NCI-H2196 treated with DMSO at 0.1 percent for 48 hours (cell line): ENCODE measurements at regions not wholly inside any gene's neighbourhood (a gene's known extent, or its start where the extent isn't known, plus 50 kb on each side); places are given as distances from the start of the nearest gene placed in this dataset.

ENCODE experiments used
- DNase-seq: peaks from one replicate; lab custom pipeline; 2025; ENCODE audit not compliant: unreplicated experiment; lab: John Stamatoyannopoulos, UW

DNA sequence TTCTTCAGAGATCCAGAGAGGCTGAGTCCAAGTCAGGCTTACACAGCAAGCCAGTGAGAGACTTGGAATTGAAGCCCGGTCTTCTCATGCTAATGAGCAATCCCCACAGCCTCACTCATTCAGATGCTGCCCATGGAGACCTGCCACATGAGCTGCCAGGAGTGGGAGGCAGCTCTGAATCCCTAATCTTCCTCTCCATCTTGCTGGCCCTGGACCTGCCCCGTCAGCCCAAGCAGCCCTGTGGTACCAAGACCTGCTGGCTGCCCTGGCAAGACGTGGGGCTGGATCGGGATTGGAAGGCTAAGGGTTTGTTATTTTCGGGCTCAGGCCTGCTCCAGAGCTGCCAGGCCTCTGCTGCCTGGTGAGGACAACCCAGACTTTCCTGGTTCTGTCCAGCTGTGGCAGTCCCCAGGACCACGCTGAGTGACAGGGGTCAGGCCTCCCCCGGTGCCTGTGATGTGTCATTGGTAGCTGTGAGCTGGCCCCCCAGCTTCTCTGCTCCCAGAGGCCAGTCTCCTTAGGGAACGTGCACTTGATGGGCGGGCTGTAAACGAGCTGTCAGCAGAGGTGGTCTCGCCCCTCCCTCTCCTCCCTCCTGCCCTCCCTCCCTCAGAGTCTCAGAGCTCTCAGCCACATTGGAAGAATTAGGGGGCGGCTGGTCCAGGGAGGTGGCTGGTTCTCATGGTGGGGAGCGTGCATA is 135.0 kb downstream of the FOXD2 start:
- DNase-seq: no peak

DNA sequence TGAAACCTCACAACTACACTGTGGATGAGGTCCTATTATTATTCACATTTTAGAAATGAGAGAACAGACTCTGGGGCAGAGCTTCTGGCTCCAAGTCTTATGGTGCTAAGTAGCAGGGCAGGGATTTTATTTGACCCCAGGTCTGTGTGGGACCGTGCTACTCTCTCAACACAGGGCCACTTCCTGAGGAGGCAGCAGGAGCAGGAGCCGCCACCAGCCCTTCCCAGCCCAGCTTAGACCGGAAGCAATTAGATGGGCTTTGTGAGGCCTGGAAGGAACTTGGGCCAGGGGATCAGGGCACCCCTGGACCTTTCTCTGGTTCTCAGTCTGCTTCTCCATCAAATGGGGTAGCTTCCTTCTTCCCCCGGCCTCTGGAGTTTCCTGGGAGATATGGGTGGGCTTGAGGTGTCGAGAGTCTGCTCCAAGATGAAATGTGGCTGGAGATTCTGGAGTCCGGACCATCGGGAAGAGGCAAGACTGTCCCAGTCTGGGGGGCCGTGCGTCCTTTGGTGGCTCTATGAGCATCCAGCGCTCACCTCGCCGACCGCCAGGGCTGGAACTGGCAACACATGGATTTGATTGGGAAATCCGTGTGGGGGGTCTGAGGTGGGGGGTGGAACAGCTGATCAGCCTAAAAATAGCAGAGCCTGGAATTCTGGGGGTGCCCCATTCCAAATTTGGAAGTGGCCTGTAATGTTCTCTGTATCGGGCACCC is 136.8 kb downstream of the FOXD2 start:
- DNase-seq: no peak

DNA sequence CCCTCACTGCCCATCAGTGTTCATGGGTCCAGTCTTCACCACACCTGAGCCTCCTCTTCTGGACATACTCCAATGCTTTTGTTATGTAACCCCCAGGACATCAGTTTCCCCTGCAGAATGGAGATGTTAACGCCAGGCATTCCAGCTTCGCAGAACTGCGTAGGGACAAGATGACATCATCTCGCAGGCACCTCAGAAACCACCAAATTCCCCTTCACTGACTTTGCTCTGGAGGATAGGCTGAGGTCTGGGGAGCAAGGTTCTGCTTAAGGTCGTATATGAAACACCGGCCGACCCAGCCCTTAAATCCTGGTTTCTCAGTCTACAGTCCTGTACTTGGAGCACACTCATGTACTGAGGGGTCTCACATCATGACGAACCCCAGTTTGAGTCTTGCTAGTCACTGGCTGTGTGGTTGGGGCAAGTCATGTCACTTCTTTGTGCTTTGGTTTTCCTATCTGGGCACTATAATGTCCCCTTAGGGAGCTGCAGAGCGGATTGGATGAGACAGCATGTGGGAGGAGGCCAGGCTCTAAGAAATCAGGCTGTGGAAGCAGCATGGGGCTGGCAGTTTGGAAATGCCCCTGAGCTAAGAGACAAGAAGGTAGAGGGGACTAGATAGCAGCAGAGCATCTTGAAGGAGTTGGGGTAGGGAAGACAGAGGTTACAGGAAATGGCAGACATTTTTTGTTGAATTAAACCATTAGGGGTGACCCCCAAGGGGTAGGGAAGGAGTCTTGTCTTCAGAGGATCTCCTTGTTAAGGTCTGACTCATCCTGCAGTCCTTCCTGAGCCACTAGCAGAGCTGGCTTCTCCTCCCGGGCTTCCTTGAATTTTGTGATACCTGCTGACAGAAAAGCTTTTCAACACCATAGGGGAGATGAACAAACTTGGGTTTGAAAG is 138.3 kb downstream of the FOXD2 start:
- DNase-seq: no peak

DNA sequence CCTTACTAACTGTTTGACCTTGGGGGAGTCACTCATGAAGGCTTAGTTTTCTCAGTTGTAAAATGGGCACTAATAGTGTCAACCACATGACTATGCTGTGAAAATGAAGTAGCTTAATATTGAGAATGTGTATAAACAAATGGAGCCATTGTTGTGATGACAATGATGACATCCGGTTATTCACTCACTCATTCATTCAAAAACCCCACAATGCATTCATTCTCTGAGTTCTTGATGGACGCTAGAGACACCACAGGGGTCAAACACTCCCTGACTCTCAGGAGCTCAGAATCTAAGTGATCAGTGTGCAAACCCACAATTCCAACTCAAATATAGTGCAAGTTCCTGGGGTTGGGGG is 138.9 kb downstream of the FOXD2 start:
- DNase-seq: no peak

DNA sequence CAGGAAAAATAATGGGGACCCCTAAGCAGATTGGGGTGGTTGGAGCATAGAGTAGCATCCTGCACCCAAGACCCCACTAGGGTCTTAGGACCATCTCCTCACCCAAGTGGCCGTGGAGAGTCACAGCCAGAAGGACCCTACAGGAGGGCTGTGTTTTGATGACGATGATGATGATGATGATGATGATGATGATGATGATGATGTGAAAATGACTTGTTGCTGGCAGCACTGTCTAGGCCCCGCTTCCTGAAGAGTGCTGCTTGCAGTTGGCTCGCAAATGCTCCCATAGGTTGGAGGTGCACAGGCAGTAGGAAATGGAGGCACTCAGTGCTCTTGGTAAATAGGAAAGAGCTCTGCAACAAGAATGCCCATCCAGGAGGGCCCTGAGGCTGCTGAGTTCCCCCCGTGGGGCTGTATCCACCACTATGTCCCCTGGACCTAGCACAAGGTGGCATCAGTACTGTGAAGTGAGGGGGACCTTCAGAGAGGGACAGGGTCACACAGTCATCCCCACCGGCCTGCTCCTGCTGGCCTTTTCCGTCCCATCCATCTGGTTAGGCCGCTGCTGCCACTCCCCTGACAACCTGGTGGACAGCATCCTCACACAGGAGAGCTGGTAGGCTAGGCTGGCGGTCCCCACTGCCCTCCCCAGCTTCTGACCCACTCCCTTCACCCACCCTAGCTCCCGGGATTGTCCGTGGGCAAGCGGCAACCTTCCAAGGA is 139.6 kb downstream of the FOXD2 start:
- DNase-seq: no peak

GRCh38 chr1:47578026-47578720 is 140.3 kb downstream of the FOXD2 start:
- DNase-seq: no peak

- DNase-seq: no peak
Observed at GRCh38 chr1:47578721-47579419, 141.0 kb downstream of the FOXD2 start.

DNA sequence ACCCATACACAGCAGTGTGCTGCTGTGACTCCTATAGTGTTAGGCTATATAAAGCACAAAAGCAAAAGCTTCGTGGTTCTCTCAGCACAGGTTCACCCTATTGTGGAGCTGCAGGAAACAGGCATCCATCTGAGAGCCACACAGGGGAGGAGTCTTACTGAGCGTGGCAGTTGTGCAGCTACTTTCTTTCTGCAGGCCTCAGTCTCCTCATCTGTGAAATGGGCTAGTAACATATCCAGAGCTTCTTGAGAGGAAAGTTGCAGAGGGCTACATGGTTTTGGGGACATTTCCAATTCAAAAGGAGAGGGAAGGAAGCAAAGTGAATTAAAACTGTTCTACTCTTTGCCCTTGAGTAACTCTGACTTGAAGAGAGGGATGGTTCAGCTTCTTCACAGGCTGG is 142.0 kb downstream of the FOXD2 start:
- no peak for DNase-seq

DNA sequence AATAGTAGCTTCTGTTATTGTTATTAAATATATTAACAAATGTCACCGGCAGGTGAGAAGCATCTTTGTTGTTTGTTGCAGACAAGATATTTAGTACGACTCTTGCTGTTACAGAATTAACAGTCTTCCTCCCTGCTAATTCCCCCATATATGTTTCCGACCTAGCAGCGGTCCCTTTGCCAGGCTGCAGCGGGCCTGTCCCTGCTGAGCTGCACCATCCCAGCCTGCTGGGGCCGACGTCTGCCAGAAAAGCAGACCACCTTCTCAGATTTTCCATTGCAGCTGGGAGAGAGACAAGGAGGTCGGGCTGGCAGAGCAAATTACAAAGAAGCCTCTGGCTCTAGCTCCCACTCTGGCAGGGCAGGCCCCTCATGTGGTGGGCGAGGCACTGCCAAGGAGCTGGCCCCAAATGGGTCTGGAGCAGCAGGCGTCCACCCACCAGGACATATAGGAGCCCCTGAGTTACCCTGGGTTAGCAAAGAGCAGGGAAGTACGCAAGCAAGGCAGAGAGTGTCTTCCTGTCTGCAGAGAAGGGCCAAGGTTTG is 142.7 kb downstream of the FOXD2 start:
- DNase-seq: no peak

GRCh38 chr1:47582891-47583608 is 145.2 kb downstream of the FOXD2 start:
- no peak for DNase-seq

- DNase-seq: no peak
Observed at GRCh38 chr1:47584249-47584648, 146.4 kb downstream of the FOXD2 start.

- DNase-seq: no peak
Observed at GRCh38 chr1:47585141-47585902, 147.5 kb downstream of the FOXD2 start.

GRCh38 chr1:47587891-47588582 is 150.2 kb downstream of the FOXD2 start:
- DNase-seq: no peak

DNA sequence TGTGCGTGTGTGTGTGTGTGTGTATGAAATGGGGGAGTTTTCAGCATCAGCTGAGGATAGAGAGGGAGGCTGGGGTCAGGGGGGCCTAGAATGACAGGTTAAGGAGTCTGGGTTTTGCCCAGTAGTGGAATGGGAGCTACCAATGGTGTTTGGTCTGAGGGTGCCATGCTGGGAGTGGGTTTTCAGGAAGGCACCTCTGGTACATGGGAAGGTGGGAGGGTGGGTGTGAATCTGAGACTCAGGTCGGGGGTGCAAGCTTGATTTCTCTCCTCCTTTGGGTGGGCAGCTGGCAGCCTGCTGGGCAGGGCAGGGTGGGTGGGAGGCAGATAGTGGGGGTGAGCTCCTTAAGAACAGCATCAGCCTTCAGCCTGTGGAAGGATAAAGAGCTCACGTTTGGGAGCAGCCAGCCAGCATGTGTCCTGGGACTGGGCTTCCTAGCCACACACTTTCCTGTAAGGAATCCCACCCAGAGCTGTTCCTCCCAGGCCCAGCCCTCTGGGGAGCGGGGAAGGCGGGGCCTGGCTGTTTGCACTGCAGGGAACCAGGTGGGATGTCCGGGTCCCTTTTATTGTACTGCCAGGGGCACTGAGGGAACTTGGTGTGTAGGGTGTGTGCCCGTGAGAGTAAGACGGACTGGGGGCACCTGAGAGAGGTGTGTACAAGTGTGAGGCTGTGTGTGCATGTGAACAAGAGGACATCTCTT is 152.8 kb downstream of the FOXD2 start:
- DNase-seq: no peak

DNA sequence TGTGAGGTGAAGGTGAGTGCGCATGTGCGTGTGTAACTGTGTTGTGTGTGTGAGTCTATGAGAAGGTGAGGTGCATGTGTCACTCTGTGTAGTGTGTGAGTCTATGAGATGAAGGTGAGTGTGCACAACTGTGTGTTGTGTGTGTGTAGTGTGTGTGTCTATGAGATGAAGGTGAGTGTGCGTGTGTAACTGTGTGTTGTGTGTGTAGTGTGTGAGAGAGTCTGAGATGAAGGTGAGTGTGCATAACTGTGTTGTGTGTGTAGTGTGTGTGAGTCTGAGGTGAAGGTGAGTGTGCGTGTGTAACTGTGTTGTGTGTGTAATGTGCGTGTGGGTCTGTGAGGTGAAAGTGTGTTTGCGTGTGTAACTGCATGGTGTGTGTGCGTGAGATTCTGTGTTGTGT is 154.0 kb downstream of the FOXD2 start:
- DNase-seq: no peak

- DNase-seq: no peak
Observed at GRCh38 chr1:47592296-47593012, 154.6 kb downstream of the FOXD2 start.
